ENCODE measurements at regions not wholly inside any gene's neighbourhood (a gene's known extent, or its start where the extent isn't known, plus 50 kb on each side); places are given as distances from the start of the nearest gene placed in this dataset.

DNA sequence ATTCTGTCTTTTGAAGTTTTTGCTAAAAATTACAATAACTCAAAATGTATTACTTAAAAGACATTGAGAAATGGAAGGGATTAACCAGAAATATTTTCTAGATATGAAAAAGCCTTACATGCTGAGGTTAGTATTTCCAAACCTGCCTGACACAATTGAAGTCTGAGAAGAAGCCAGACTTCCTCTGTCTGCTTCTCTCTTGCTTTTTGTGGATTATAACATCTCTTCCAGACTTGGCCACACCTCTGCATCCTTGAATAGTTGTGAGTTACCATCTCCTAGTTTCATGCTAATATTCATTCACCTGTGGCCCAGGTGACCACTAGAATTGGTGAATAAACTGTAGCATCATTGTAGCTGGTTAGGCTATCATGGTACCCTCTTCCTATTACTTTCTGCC lies 497.6 kb downstream of the SLC16A7 start:
- Histone ChIP-seq H3K4ac (replicated peaks; ENCODE audit: insufficient read length, low read depth, low read length) (no peak overlapping the region), H4K5ac (ENCODE audit: insufficient read length, low read depth, low read length) (no peak overlapping the region), H4K91ac (replicated peaks; ENCODE audit: insufficient read length, low read length) (no peak overlapping the region), H2BK5ac (ENCODE audit: low read depth, low read length) (no peak overlapping the region), H3K79me1 (ENCODE audit: low read depth, low read length) (no peaks in the 10 kb centered on the region), H3K4me2 (ENCODE audit: insufficient read depth in 1 of 2, low read depth in 2 of 2, low read length in 2 of 2) (no peak overlapping the region), H3K79me2 (ENCODE audit: control insufficient read depth in 1 of 2, insufficient read depth in 2 of 2, low read length in 2 of 2) (no peaks in the 10 kb centered on the region), H2AFZ (ENCODE audit: low read length) (no peak overlapping the region), H4K20me1 (replicated peaks in 1 of 2; ENCODE audit: control insufficient read depth in 1 of 2, insufficient read depth in 2 of 2, low read length in 2 of 2) (no peaks in the 10 kb centered on the region), H3K18ac (ENCODE audit: extremely low read depth, low read length) (no peak overlapping the region), H4K8ac (ENCODE audit: extremely low read depth, insufficient read depth, low read length) (no peak overlapping the region), H2AK5ac (ENCODE audit: low read depth, low read length) (no peak overlapping the region), H3K56ac (replicated peaks; ENCODE audit: insufficient read length, low read depth, low read length) (no peak overlapping the region), H2BK15ac (ENCODE audit: low read length) (no peak overlapping the region), H3K23me2 (ENCODE audit: low read depth, low read length) (no peaks in the 10 kb centered on the region; the same call in 1 of the 2 replicates), H2BK12ac (ENCODE audit: low read depth, low read length) (no peak overlapping the region), H2BK120ac (replicated peaks; ENCODE audit: low read depth, low read length) (no peak overlapping the region), H3K4me1 (replicated peaks in 1 of 4; ENCODE audit: control insufficient read depth in 3 of 4, insufficient read depth in 4 of 4, low read length in 3 of 4) (no peaks in the 10 kb centered on the region), H3K27me3 (replicated peaks in 1 of 4; ENCODE audit: control insufficient read depth in 3 of 4, extremely low read depth in 1 of 4, insufficient read depth in 3 of 4, low read length in 3 of 4) (no peaks in the 10 kb centered on the region), H3K14ac (ENCODE audit: insufficient read length) (no peak overlapping the region), H3K36me3 (ENCODE audit: control insufficient read depth in 2 of 4, insufficient read depth in 4 of 4, low read length in 3 of 4) (no peaks in the 10 kb centered on the region), H3K27ac (ENCODE audit: low read depth, low read length) (no peak overlapping the region), H3K9ac (replicated peaks in 1 of 4; ENCODE audit: extremely low read depth in 1 of 4, low read depth in 3 of 4, low read length in 3 of 4) (no peak overlapping the region), H3K9me3 (ENCODE audit: insufficient read depth in 2 of 2, low read depth in 1 of 2, low read length in 1 of 2) (no peaks in the 10 kb centered on the region), H3K4me3 (ENCODE audit: extremely low read depth in 1 of 4, insufficient read depth in 2 of 4, low read depth in 3 of 4, low read length in 4 of 4) (no peak overlapping the region), H3K23ac (ENCODE audit: insufficient read length) (no peak overlapping the region), H2BK20ac (ENCODE audit: low read length) (no peak overlapping the region)
- POLR2A ChIA-PET (ENCODE audit: partially characterized antibody), result no interaction called here
- FAIRE-seq, result no peak
- no peak for TF ChIP-seq CBX8 (IDR thresholded peaks at IDR 0.05; ENCODE audit: borderline replicate concordance, low read depth, low read length)
- TF ChIP-seq, protein P1, sequence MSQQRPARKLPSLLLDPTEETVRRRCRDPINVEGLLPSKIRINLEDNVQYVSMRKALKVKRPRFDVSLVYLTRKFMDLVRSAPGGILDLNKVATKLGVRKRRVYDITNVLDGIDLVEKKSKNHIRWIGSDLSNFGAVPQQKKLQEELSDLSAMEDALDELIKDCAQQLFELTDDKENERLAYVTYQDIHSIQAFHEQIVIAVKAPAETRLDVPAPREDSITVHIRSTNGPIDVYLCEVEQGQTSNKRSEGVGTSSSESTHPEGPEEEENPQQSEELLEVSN (IDR thresholded peaks at IDR 0.05), result no peak
- no peak for TF ChIP-seq BACH1 (IDR thresholded peaks at IDR 0.05; ENCODE audit: low read length)
- no peak for TF ChIP-seq YY1 (IDR thresholded peaks at IDR 0.05; ENCODE audit: low read depth, low read length)
- no peak for TF ChIP-seq ZNF274 (IDR thresholded peaks at IDR 0.05; ENCODE audit: borderline replicate concordance, extremely low read depth, low read length)
- no peak for TF ChIP-seq BCL11A (IDR thresholded peaks at IDR 0.05; ENCODE audit: low read depth in 2 of 2, low read length in 2 of 2)
- TF ChIP-seq CTBP2 (IDR thresholded peaks at IDR 0.05; ENCODE audit: borderline replicate concordance, insufficient read depth, insufficient read length, low read length), result no peak
- no peak for TF ChIP-seq POLR2A (IDR thresholded peaks at IDR 0.05; ENCODE audit: control extremely low read depth in 1 of 2, low read depth in 2 of 2, low read length in 2 of 2)
- no peak for TF ChIP-seq TAF1 (IDR thresholded peaks at IDR 0.05; ENCODE audit: low read depth, low read length)
- TF ChIP-seq, protein P2, sequence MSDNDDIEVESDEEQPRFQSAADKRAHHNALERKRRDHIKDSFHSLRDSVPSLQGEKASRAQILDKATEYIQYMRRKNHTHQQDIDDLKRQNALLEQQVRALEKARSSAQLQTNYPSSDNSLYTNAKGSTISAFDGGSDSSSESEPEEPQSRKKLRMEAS (IDR thresholded peaks at IDR 0.05), result no peak
- TF ChIP-seq HDAC2 (IDR thresholded peaks at IDR 0.05; ENCODE audit: borderline replicate concordance in 1 of 2, low read depth in 2 of 2, low read length in 2 of 2), result no peak
- TF ChIP-seq RNF2 (IDR thresholded peaks at IDR 0.05; ENCODE audit: borderline replicate concordance, low read depth, low read length, missing control alignments, poor library complexity, severe bottlenecking), result no peak
- TF ChIP-seq SIX5 (IDR thresholded peaks at IDR 0.05; ENCODE audit: low read depth, low read length), result no peak
- CTCF ChIA-PET (ENCODE audit: partially characterized antibody), result interaction anchor here (0.5 kb wide), 1 partner anchor 366 kb away, joined by 3 read pairs; no protein-coding TSS in a partner anchor
- no peak for DNase-seq (ENCODE audit: low read depth in 1 of 2, low spot score in 2 of 2)
